ENCODE measurements at regions not wholly inside any gene's neighbourhood (a gene's known extent, or its start where the extent isn't known, plus 50 kb on each side); places are given as distances from the start of the nearest gene placed in this dataset.

- 93% methylated on average over 30 of the region's 32 CpGs for WGBS
- H3K27ac ChIP-seq = no peak overlapping the region
- no peaks in the 10 kb centered on the region for H3K36me3 ChIP-seq
- H3K4me1 ChIP-seq (replicated peaks) = no peaks in the 10 kb centered on the region
- H3K9me3 ChIP-seq = no peaks in the 10 kb centered on the region
- H3K4me3 ChIP-seq = no peak overlapping the region
- no peak for TF ChIP-seq POLR2A (IDR thresholded peaks at IDR 0.05)
- no peak for TF ChIP-seq POLR2AphosphoS5 (IDR thresholded peaks at IDR 0.05)
- TF ChIP-seq CTCF (IDR thresholded peaks at IDR 0.05) = no peak
- no peak for DNase-seq (ENCODE audit: low spot score)
- intact Hi-C loops (cut with DNase I) = no loop called here
- H3K27me3 ChIP-seq (replicated peaks; ENCODE audit: insufficient read depth) = no peaks in the 10 kb centered on the region
These were observed 135.1 kb upstream of the SEL1L start for GRCh38 chr14:81668626-81669274.

GRCh38 chr14:81669308-81669707 lies 135.7 kb upstream of the SEL1L start:
- intact Hi-C loops (cut with DNase I) = no loop called here
- no peaks in the 10 kb centered on the region for H3K27me3 ChIP-seq (replicated peaks; ENCODE audit: insufficient read depth)
- H3K36me3 ChIP-seq = no peaks in the 10 kb centered on the region
- H3K4me1 ChIP-seq (replicated peaks) = no peaks in the 10 kb centered on the region
- WGBS = 69% methylated on average over 2 of the region's 2 CpGs
- no peaks in the 10 kb centered on the region for H3K9me3 ChIP-seq
- H3K27ac ChIP-seq = no peak overlapping the region
- H3K4me3 ChIP-seq = no peak overlapping the region
- DNase-seq (ENCODE audit: low spot score) = no peak
- TF ChIP-seq CTCF (IDR thresholded peaks at IDR 0.05) (no peak), POLR2AphosphoS5 (IDR thresholded peaks at IDR 0.05) (no peak), POLR2A (IDR thresholded peaks at IDR 0.05) (no peak)

- 30% methylated on average over 3 of the region's 3 CpGs for WGBS
- H3K27ac ChIP-seq = no peak overlapping the region
- no peaks in the 10 kb centered on the region for H3K4me1 ChIP-seq (replicated peaks)
- no peak for DNase-seq (ENCODE audit: low spot score)
- no peaks in the 10 kb centered on the region for H3K27me3 ChIP-seq (replicated peaks; ENCODE audit: insufficient read depth)
- TF ChIP-seq CTCF (IDR thresholded peaks at IDR 0.05) = no peak
- no peak for TF ChIP-seq POLR2AphosphoS5 (IDR thresholded peaks at IDR 0.05)
- no peak for TF ChIP-seq POLR2A (IDR thresholded peaks at IDR 0.05)
- no peak overlapping the region for H3K4me3 ChIP-seq
- H3K9me3 ChIP-seq = no peaks in the 10 kb centered on the region
- no peaks in the 10 kb centered on the region for H3K36me3 ChIP-seq
- intact Hi-C loops (cut with DNase I) = no loop called here
These were observed 140.3 kb upstream of the SEL1L start for GRCh38 chr14:81673930-81674329.

GRCh38 chr14:81676395-81676794 lies 142.7 kb upstream of the SEL1L start:
- intact Hi-C loops (cut with DNase I) = no loop called here
- H3K4me1 ChIP-seq (replicated peaks) = no peaks in the 10 kb centered on the region
- no peak overlapping the region for H3K27ac ChIP-seq
- H3K9me3 ChIP-seq = no peaks in the 10 kb centered on the region
- no peak overlapping the region for H3K4me3 ChIP-seq
- DNase-seq (ENCODE audit: low spot score) = no peak
- TF ChIP-seq POLR2AphosphoS5 (IDR thresholded peaks at IDR 0.05) (no peak), POLR2A (IDR thresholded peaks at IDR 0.05) (no peak), CTCF (IDR thresholded peaks at IDR 0.05) (no peak)
- 74% methylated on average over 2 of the region's 2 CpGs for WGBS
- no peaks in the 10 kb centered on the region for H3K27me3 ChIP-seq (replicated peaks; ENCODE audit: insufficient read depth)
- H3K36me3 ChIP-seq = no peaks in the 10 kb centered on the region

GRCh38 chr14:81676879-81677278 lies 143.2 kb upstream of the SEL1L start:
- intact Hi-C loops (cut with DNase I) = no loop called here
- WGBS = 88% methylated on average over 7 of the region's 7 CpGs

More at GRCh38 chr14:81676879-81677278, 143.2 kb upstream of the SEL1L start:
- no peaks in the 10 kb centered on the region for H3K4me1 ChIP-seq (replicated peaks)
- H3K4me3 ChIP-seq = no peak overlapping the region
- TF ChIP-seq POLR2AphosphoS5 (IDR thresholded peaks at IDR 0.05) (no peak), CTCF (IDR thresholded peaks at IDR 0.05) (no peak), POLR2A (IDR thresholded peaks at IDR 0.05) (no peak)
- no peak for DNase-seq (ENCODE audit: low spot score)
- no peak overlapping the region for H3K27ac ChIP-seq
- no peaks in the 10 kb centered on the region for H3K27me3 ChIP-seq (replicated peaks; ENCODE audit: insufficient read depth)
- no peaks in the 10 kb centered on the region for H3K36me3 ChIP-seq
- no peaks in the 10 kb centered on the region for H3K9me3 ChIP-seq

All from prostate gland (tissue), 2 donors.